ENCODE measurements at regions not wholly inside any gene's neighbourhood (a gene's known extent, or its start where the extent isn't known, plus 50 kb on each side); places are given as distances from the start of the nearest gene placed in this dataset.

DNA sequence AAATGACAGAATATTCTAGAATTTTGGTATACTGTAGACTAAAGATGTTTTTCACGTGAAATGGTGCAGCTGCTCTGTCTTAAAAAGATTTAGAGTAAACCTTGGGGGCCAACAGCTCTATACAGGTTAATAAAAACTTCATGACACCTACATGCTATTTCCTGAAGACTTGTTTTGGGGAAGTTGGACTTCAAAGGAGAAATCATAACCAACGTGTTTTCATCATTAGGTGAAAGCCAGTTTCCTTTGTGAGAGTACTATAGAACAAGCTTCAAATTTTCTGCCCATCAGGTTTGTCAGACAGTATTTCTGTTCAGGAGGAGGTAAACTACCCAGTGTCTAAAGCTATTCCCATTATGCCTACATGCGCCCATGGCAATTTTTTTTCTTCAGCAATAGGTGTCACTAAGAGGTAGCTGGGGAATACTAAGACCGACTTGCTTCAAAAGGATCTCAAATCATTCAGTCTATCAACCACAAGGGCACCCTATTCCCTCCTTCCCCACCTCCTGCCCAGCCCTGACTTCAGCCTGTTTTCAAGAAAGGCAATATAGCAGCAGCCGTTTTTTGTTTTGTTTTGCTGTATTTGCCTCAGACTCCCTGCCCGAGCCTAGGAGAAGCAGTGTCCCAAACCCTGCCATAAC, 237.3 kb upstream of the SP8 start:
- Histone ChIP-seq H3K4me3 (ENCODE audit: low read depth in 1 of 2, low read length in 2 of 2) (no peak overlapping the region), H3K9ac (ENCODE audit: low read depth in 1 of 2, low read length in 2 of 2) (no peak overlapping the region), H3K36me3 (ENCODE audit: control insufficient read depth in 1 of 2, insufficient read depth in 2 of 2, low read length in 2 of 2) (no peaks in the 10 kb centered on the region)

DNA sequence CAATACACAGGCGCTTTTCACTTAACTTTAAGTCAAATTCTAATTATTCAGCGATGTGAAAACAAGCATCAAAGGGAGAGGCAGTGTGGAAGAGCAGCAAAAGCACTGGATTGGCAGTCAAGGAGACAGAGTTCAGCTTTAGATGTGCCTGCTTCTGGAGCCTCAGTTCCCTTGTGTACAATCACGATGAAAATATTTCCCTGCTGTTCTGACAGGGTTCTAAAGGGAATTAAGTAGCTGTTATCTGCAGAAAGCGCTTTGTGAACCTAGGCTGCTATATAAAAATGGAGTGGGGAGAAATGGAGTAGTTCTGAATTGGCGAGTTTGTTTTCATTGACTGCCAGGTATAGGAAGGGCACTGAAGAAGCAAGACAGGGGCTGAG, 237.8 kb upstream of the SP8 start:
- peaks cover 0 to 2% of the 10 kb centered on the region in 2 donors for H3K27me3 ChIP-seq (ENCODE audit: control insufficient read depth in 1 of 2, insufficient read depth in 2 of 2, low read length in 2 of 2)
- no peaks in the 10 kb centered on the region for H3K4me1 ChIP-seq (ENCODE audit: control insufficient read depth in 1 of 2, insufficient read depth in 2 of 2, low read length in 2 of 2)
- no peak overlapping the region for H3K27ac ChIP-seq (ENCODE audit: low read depth, low read length)
- no peaks in the 10 kb centered on the region for H3K36me3 ChIP-seq (ENCODE audit: control insufficient read depth in 1 of 2, insufficient read depth in 2 of 2, low read length in 2 of 2)
- H3K9ac ChIP-seq (ENCODE audit: low read depth in 1 of 2, low read length in 2 of 2), result no peak overlapping the region
- no peaks in the 10 kb centered on the region for H3K9me3 ChIP-seq (ENCODE audit: control insufficient read depth in 1 of 2, low read length in 2 of 2)
- no peak overlapping the region for H3K4me3 ChIP-seq (ENCODE audit: low read depth in 1 of 2, low read length in 2 of 2)

More for the DNA sequence above, 237.3 kb upstream of the SP8 start:
- no peaks in the 10 kb centered on the region for H3K9me3 ChIP-seq (ENCODE audit: control insufficient read depth in 1 of 2, low read length in 2 of 2)
- no peak overlapping the region for H3K27ac ChIP-seq (ENCODE audit: low read depth, low read length)
- H3K4me1 ChIP-seq (ENCODE audit: control insufficient read depth in 1 of 2, insufficient read depth in 2 of 2, low read length in 2 of 2), result no peaks in the 10 kb centered on the region
- H3K27me3 ChIP-seq (ENCODE audit: control insufficient read depth in 1 of 2, insufficient read depth in 2 of 2, low read length in 2 of 2), result peaks cover 0 to 2% of the 10 kb centered on the region in 2 donors

DNA sequence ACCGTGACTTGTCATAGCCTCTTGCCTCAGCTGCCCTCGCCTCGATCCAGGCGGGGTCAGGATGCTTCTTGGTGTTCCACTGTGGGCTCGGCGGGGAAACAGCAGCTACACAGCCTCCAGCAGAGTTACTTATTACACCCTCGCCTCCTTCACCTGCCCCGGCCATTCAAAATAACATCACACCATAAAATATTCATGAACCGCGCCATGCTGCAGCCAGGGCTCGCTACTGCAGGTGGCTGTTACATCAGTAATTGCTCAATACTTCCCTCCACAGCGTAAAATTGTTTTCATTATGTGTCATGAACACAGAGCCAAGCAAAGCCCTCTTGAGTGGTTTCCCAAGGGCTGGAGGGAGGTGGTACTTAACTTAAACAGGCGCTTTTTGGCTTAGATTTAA, 241.5 kb upstream of the SP8 start:
- no peak overlapping the region for H3K9ac ChIP-seq (ENCODE audit: low read depth in 1 of 2, low read length in 2 of 2)
- H3K9me3 ChIP-seq (ENCODE audit: control insufficient read depth in 1 of 2, low read length in 2 of 2), result no peaks in the 10 kb centered on the region
- H3K4me3 ChIP-seq (ENCODE audit: low read depth in 1 of 2, low read length in 2 of 2), result no peak overlapping the region
- peaks cover 0 to 2% of the 10 kb centered on the region in 2 donors for H3K27me3 ChIP-seq (ENCODE audit: control insufficient read depth in 1 of 2, insufficient read depth in 2 of 2, low read length in 2 of 2)
- no peaks in the 10 kb centered on the region for H3K36me3 ChIP-seq (ENCODE audit: control insufficient read depth in 1 of 2, insufficient read depth in 2 of 2, low read length in 2 of 2)
- no peak overlapping the region for H3K27ac ChIP-seq (ENCODE audit: low read depth, low read length)
- no peaks in the 10 kb centered on the region for H3K4me1 ChIP-seq (ENCODE audit: control insufficient read depth in 1 of 2, insufficient read depth in 2 of 2, low read length in 2 of 2)

DNA sequence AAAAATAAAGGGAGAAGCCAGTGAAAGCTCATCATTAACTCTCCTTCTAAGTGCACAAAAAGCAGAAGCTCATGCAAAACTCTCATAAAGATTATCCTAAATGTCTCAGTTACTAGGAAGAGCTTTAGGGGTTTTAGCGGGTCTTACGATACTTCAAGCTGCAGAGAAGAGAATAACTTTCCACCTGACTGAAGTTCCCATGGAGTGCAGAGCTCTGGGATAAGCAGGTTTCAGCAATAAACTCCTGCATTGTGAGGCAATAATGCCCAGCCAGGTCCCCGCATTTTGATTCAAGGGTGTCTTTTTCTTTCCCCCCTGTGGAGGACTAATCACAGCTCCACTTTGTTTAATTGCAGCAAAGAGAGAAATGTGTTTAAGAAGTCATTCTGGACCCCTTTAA, 241.9 kb upstream of the SP8 start:
- Histone ChIP-seq H3K27me3 (ENCODE audit: control insufficient read depth in 1 of 2, insufficient read depth in 2 of 2, low read length in 2 of 2) (peaks cover 0 to 2% of the 10 kb centered on the region in 2 donors), H3K9me3 (ENCODE audit: control insufficient read depth in 1 of 2, low read length in 2 of 2) (no peaks in the 10 kb centered on the region)

DNA sequence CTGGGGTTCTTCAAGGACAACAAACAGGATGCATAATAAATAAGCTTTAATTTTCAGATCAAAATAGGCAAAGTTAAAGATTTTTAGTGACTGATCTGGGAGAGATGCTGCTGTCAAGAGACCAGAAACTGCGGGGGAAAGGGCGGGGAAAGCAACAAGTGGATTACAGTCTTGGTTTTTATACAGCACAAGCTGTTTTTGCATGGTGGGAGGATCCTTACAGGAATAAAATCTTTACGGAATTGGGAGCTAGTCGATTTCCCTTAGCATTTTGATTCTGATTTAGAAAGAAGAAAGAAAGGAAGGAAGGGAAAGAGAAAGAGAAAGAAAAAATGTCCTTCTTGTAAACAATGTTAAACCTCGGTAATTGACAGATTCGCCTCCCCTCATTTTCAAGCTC, 242.3 kb upstream of the SP8 start:
- Histone ChIP-seq H3K36me3 (ENCODE audit: control insufficient read depth in 1 of 2, insufficient read depth in 2 of 2, low read length in 2 of 2) (no peaks in the 10 kb centered on the region), H3K9ac (ENCODE audit: low read depth in 1 of 2, low read length in 2 of 2) (no peak overlapping the region), H3K27me3 (ENCODE audit: control insufficient read depth in 1 of 2, insufficient read depth in 2 of 2, low read length in 2 of 2) (peaks cover 0 to 2% of the 10 kb centered on the region in 2 donors), H3K4me3 (ENCODE audit: low read depth in 1 of 2, low read length in 2 of 2) (no peak overlapping the region), H3K27ac (ENCODE audit: low read depth, low read length) (no peak overlapping the region), H3K4me1 (ENCODE audit: control insufficient read depth in 1 of 2, insufficient read depth in 2 of 2, low read length in 2 of 2) (no peaks in the 10 kb centered on the region), H3K9me3 (ENCODE audit: control insufficient read depth in 1 of 2, low read length in 2 of 2) (no peaks in the 10 kb centered on the region)

More for the DNA sequence above, 241.9 kb upstream of the SP8 start:
- Histone ChIP-seq H3K4me3 (ENCODE audit: low read depth in 1 of 2, low read length in 2 of 2) (no peak overlapping the region), H3K9ac (ENCODE audit: low read depth in 1 of 2, low read length in 2 of 2) (no peak overlapping the region), H3K27ac (ENCODE audit: low read depth, low read length) (no peak overlapping the region), H3K36me3 (ENCODE audit: control insufficient read depth in 1 of 2, insufficient read depth in 2 of 2, low read length in 2 of 2) (no peaks in the 10 kb centered on the region), H3K4me1 (ENCODE audit: control insufficient read depth in 1 of 2, insufficient read depth in 2 of 2, low read length in 2 of 2) (no peaks in the 10 kb centered on the region)

DNA sequence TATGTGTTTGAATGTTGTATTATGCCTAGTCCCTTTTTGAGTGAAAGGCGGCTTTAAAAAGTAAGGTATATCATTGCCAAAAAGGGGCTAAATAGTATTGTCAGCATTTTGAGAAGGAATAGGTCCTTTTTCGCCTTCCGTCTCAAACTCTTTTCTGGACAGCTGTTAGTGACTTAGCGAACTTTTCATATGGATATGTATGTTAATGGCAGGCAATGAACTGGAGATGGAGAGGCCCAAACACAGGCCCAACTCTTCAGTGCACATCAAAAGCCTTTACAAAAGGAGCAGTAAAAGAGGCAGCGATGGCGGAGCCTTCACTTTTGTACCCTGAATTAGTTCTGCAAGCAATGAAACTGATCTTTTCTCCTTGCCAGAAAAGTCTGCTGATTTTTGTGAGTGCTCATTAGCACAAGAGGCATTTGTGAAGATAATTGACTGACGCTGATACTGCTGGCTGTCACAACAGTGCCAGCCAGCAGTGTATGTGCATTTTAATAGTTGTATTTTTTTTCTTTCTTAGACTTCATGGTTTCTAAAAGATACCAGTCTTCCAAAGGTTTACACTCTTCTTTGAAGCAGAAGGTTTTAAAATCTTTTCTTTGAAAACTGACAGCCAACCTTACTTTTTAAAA, 243.7 kb upstream of the SP8 start:
- no peaks in the 10 kb centered on the region for H3K9me3 ChIP-seq (ENCODE audit: control insufficient read depth in 1 of 2, low read length in 2 of 2)
- H3K36me3 ChIP-seq (ENCODE audit: control insufficient read depth in 1 of 2, insufficient read depth in 2 of 2, low read length in 2 of 2), result no peaks in the 10 kb centered on the region
- no peak overlapping the region for H3K27ac ChIP-seq (ENCODE audit: low read depth, low read length)
- no peaks in the 10 kb centered on the region for H3K4me1 ChIP-seq (ENCODE audit: control insufficient read depth in 1 of 2, insufficient read depth in 2 of 2, low read length in 2 of 2)
- peaks cover 0 to 2% of the 10 kb centered on the region in 2 donors for H3K27me3 ChIP-seq (ENCODE audit: control insufficient read depth in 1 of 2, insufficient read depth in 2 of 2, low read length in 2 of 2)
- H3K4me3 ChIP-seq (ENCODE audit: low read depth in 1 of 2, low read length in 2 of 2), result no peak overlapping the region
- H3K9ac ChIP-seq (ENCODE audit: low read depth in 1 of 2, low read length in 2 of 2), result no peak overlapping the region

DNA sequence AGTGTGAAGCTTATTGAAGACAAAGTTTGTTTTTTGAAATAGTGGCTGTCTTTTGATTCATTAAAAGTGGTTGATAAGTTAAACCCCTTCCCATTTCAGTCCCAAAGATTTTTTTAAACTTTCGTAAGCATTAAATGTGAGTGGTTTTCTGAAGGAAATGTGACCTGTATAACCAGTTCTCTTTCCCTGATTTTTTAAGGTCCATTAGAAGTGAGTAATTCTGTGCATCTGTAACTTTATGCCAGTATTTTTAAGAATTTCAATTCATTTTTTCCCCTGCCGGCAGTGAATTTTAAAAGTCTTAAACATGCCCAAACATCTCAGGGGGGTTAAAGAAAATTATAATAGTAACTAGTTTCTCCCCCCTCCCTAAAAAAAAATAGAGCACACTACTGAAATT, 254.6 kb upstream of the SP8 start:
- Histone ChIP-seq H3K27ac (ENCODE audit: low read depth, low read length) (no peak overlapping the region), H3K9ac (ENCODE audit: low read depth in 1 of 2, low read length in 2 of 2) (no peak overlapping the region), H3K4me3 (ENCODE audit: low read depth in 1 of 2, low read length in 2 of 2) (no peak overlapping the region), H3K27me3 (ENCODE audit: control insufficient read depth in 1 of 2, insufficient read depth in 2 of 2, low read length in 2 of 2) (no peaks in the 10 kb centered on the region), H3K9me3 (ENCODE audit: control insufficient read depth in 1 of 2, low read length in 2 of 2) (no peaks in the 10 kb centered on the region), H3K4me1 (ENCODE audit: control insufficient read depth in 1 of 2, insufficient read depth in 2 of 2, low read length in 2 of 2) (no peaks in the 10 kb centered on the region), H3K36me3 (ENCODE audit: control insufficient read depth in 1 of 2, insufficient read depth in 2 of 2, low read length in 2 of 2) (no peaks in the 10 kb centered on the region)

DNA sequence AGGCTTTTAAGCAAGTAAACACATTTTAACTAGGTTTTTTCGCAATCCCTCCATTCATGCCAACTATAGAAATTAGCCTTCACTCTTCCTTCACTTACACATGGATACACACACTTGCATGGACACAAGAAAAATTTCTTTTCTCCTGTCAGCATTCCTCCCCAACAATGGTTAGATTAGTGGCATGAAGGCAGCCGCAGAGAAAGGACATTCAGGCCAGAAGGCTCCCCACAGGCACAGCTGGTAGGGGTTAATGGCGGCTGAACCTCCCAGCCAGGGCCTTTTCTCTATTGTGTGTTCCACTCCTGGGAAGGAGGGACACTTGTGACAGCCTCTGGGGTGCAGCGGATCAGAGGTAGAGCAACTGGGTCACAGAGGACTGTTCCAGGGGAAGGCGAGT, 255.0 kb upstream of the SP8 start:
- H3K9me3 ChIP-seq (ENCODE audit: control insufficient read depth in 1 of 2, low read length in 2 of 2), result no peaks in the 10 kb centered on the region
- no peak overlapping the region for H3K27ac ChIP-seq (ENCODE audit: low read depth, low read length)
- H3K4me1 ChIP-seq (ENCODE audit: control insufficient read depth in 1 of 2, insufficient read depth in 2 of 2, low read length in 2 of 2), result no peaks in the 10 kb centered on the region
- no peak overlapping the region for H3K9ac ChIP-seq (ENCODE audit: low read depth in 1 of 2, low read length in 2 of 2)
- no peaks in the 10 kb centered on the region for H3K27me3 ChIP-seq (ENCODE audit: control insufficient read depth in 1 of 2, insufficient read depth in 2 of 2, low read length in 2 of 2)
- no peaks in the 10 kb centered on the region for H3K36me3 ChIP-seq (ENCODE audit: control insufficient read depth in 1 of 2, insufficient read depth in 2 of 2, low read length in 2 of 2)
- H3K4me3 ChIP-seq (ENCODE audit: low read depth in 1 of 2, low read length in 2 of 2), result no peak overlapping the region

DNA sequence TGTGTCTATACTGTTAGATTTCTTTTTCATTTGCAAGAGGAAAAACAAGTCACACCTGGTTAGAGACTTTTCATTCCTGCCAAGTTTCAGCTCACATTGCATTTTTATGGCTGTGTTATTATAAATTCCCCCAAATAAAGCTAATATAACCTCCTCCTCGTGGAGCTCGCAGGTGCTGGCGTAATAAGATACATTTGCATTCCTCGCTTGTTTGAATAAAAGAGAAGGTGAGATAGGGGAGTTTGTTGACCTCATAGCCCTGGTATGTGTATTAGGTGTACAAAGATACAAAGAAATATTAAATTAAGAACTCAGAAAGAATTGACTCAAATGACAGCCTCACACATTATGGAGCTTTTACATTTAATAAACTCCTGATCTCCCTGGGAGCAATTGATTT, 257.7 kb upstream of the SP8 start:
- H3K4me1 ChIP-seq (ENCODE audit: control insufficient read depth in 1 of 2, insufficient read depth in 2 of 2, low read length in 2 of 2), result no peaks in the 10 kb centered on the region
- no peaks in the 10 kb centered on the region for H3K27me3 ChIP-seq (ENCODE audit: control insufficient read depth in 1 of 2, insufficient read depth in 2 of 2, low read length in 2 of 2)
- H3K27ac ChIP-seq (ENCODE audit: low read depth, low read length), result no peak overlapping the region
- H3K9ac ChIP-seq (ENCODE audit: low read depth in 1 of 2, low read length in 2 of 2), result no peak overlapping the region
- H3K4me3 ChIP-seq (ENCODE audit: low read depth in 1 of 2, low read length in 2 of 2), result no peak overlapping the region
- H3K9me3 ChIP-seq (ENCODE audit: control insufficient read depth in 1 of 2, low read length in 2 of 2), result no peaks in the 10 kb centered on the region
- H3K36me3 ChIP-seq (ENCODE audit: control insufficient read depth in 1 of 2, insufficient read depth in 2 of 2, low read length in 2 of 2), result no peaks in the 10 kb centered on the region

DNA sequence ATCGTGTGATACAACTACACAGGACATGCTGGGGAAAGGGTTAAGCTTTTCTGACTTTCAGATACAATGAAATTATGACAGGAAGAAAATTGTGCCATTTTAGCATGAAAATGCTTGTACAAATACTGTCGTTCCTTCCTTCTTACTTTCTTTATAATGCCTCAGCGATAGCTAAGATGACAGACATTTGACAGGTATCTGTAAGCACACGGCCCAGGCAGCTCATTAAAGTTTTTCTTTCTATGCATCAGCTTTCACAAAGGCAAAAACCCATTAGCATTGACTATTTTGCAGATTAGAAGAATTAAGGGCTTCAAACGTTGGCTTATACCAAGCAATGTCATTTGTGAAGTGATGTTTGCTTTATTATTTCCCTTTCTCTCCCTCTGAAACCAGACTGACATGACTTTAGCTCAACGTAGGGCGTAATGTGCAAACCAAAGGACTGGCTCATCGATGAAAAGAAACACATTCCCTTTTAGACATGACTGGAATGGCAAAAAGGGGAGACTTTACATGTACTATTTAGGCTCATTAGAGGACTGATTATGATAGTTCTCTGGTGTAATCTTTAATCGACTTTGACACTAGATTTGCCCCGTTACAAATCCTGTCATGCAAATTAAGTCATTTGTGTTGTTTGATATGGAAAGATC, 258.4 kb upstream of the SP8 start:
- no peak overlapping the region for H3K4me3 ChIP-seq (ENCODE audit: low read depth in 1 of 2, low read length in 2 of 2)
- no peak overlapping the region for H3K9ac ChIP-seq (ENCODE audit: low read depth in 1 of 2, low read length in 2 of 2)
- no peak overlapping the region for H3K27ac ChIP-seq (ENCODE audit: low read depth, low read length)
- no peaks in the 10 kb centered on the region for H3K4me1 ChIP-seq (ENCODE audit: control insufficient read depth in 1 of 2, insufficient read depth in 2 of 2, low read length in 2 of 2)
- no peaks in the 10 kb centered on the region for H3K36me3 ChIP-seq (ENCODE audit: control insufficient read depth in 1 of 2, insufficient read depth in 2 of 2, low read length in 2 of 2)
- no peaks in the 10 kb centered on the region for H3K9me3 ChIP-seq (ENCODE audit: control insufficient read depth in 1 of 2, low read length in 2 of 2)
- H3K27me3 ChIP-seq (ENCODE audit: control insufficient read depth in 1 of 2, insufficient read depth in 2 of 2, low read length in 2 of 2), result no peaks in the 10 kb centered on the region
